WTC11 (cell line): ENCODE measurements at regions not wholly inside any gene's neighbourhood (a gene's known extent, or its start where the extent isn't known, plus 50 kb on each side); places are given as distances from the start of the nearest gene placed in this dataset.

Source experiments
- ATAC-seq: fragments of 200-7000 bp; cut with Tn5 transposase; 2 replicates; pipeline ENCODE4 v1.10.0; 2021; ENCODE audit warnings: mild to moderate bottlenecking, moderate library complexity
- CTCF ChIA-PET: fragments of 300-600 bp; sonication (Branson Sonifier 250); formaldehyde crosslinking; loops from one replicate; lab custom pipeline; 2021; ENCODE audit warnings: antibody characterized with exemption; lab: Charles Lee
- POLR2A ChIA-PET: fragments of 350-600 bp; sonication (Branson Sonifier 250); formaldehyde crosslinking; loops from one replicate; lab custom pipeline; 2021; ENCODE audit warnings: antibody characterized with exemption; lab: Charles Lee
- DNase-seq: peaks from one replicate; pipeline ENCODE4 v3.0.0; 2021; ENCODE audit warnings: low spot score
- H3K27ac Mint-ChIP-seq: 2 replicates; pipeline ENCODE4 v1.8.0; 2021; ENCODE audit warnings: mixed read lengths
- H3K27me3 Mint-ChIP-seq: 2 replicates; pipeline ENCODE4 v1.8.0; 2021; ENCODE audit warnings: low read depth, mild to moderate bottlenecking, moderate library complexity, mixed read lengths
- H3K36me3 Mint-ChIP-seq: 2 replicates; pipeline ENCODE4 v1.8.0; 2021; ENCODE audit warnings: mixed read lengths
- H3K4me1 Mint-ChIP-seq: 2 replicates; pipeline ENCODE4 v1.8.0; 2022; ENCODE audit warnings: mixed read lengths
- H3K4me3 Mint-ChIP-seq: 2 replicates; pipeline ENCODE4 v1.8.0; 2021; ENCODE audit warnings: mild to moderate bottlenecking, moderate library complexity, mixed read lengths
- H3K9me3 Mint-ChIP-seq: 2 replicates; pipeline ENCODE4 v1.8.0; 2021; ENCODE audit warnings: mixed read lengths
- ATF1 ChIP-seq: sonication (generic); formaldehyde crosslinking; IDR thresholded peaks from 2 replicates; pipeline ENCODE4 v1.8.1; 2023; ENCODE audit warnings: mild to moderate bottlenecking, moderate library complexity, missing genetic modification reagents
- CBFB ChIP-seq: sonication (generic); formaldehyde crosslinking; IDR thresholded peaks from 2 replicates; pipeline ENCODE4 v1.8.1; 2022; ENCODE audit warnings: mild to moderate bottlenecking, low read depth, missing genetic modification reagents
- ELF4 ChIP-seq: sonication (generic); formaldehyde crosslinking; IDR thresholded peaks from 2 replicates; pipeline ENCODE4 v1.8.1; 2022; ENCODE audit warnings: low read depth, mild to moderate bottlenecking, moderate library complexity, missing genetic modification reagents
- GRHL2 ChIP-seq: fragments of 250-450 bp; sonication (Bioruptor Pico); IDR thresholded peaks from 2 replicates; pipeline ENCODE4 v1.8.0; 2022; ENCODE audit warnings: mild to moderate bottlenecking, moderate library complexity; ENCODE audit not compliant: insufficient replicate concordance, severe bottlenecking
- HMGA2 ChIP-seq: fragments of 250-450 bp; sonication (Bioruptor Pico); IDR thresholded peaks from 2 replicates; pipeline ENCODE4 v1.4.0; 2021; ENCODE audit warnings: mild to moderate bottlenecking, moderate library complexity
- JAZF1 ChIP-seq: fragments of 250-450 bp; sonication (Bioruptor Pico); IDR thresholded peaks from 2 replicates; pipeline ENCODE4 v1.9.0; 2021; ENCODE audit warnings: moderate library complexity, mild to moderate bottlenecking, inconsistent platforms
- KAT7 ChIP-seq: sonication (generic); formaldehyde crosslinking; IDR thresholded peaks from 2 replicates; pipeline ENCODE4 v1.8.1; 2023; ENCODE audit warnings: missing genetic modification reagents, mild to moderate bottlenecking, borderline replicate concordance
- MXD4 ChIP-seq: fragments of 250-450 bp; sonication (Bioruptor Pico); IDR thresholded peaks from 2 replicates; pipeline ENCODE4 v1.8.0; 2021; ENCODE audit warnings: mild to moderate bottlenecking, moderate library complexity, borderline replicate concordance
- MYBL2 ChIP-seq: sonication (generic); formaldehyde crosslinking; IDR thresholded peaks from 2 replicates; pipeline ENCODE4 v1.8.1; 2023; ENCODE audit warnings: mild to moderate bottlenecking, moderate library complexity, missing genetic modification reagents
- SOX15 ChIP-seq: fragments of 250-450 bp; sonication (Bioruptor Pico); IDR thresholded peaks from 2 replicates; pipeline ENCODE4 v1.9.0; 2021; ENCODE audit warnings: mild to moderate bottlenecking
- SP1 ChIP-seq: sonication (generic); formaldehyde crosslinking; conservative IDR thresholded peaks from 2 replicates; pipeline ENCODE4 v1.8.1; 2022; ENCODE audit warnings: missing genetic modification reagents
- ZNF121 ChIP-seq: sonication (generic); formaldehyde crosslinking; IDR thresholded peaks from 2 replicates; pipeline ENCODE4 v1.8.0; 2023; ENCODE audit warnings: missing genetic modification reagents
- TF ChIP-seq, protein P1 (sequence below): fragments of 250-450 bp; sonication (Bioruptor Pico); IDR thresholded peaks from 2 replicates; pipeline ENCODE4 v1.9.0; 2021; ENCODE audit warnings: moderate library complexity, mild to moderate bottlenecking, inconsistent platforms, borderline replicate concordance
- TF ChIP-seq, protein P2 (sequence below): sonication (generic); formaldehyde crosslinking; IDR thresholded peaks from 2 replicates; pipeline ENCODE4 v1.8.0; 2022; ENCODE audit warnings: missing genetic modification reagents
- TF ChIP-seq, protein P3 (sequence below): fragments of 250-450 bp; sonication (Bioruptor Pico); IDR thresholded peaks from 2 replicates; pipeline ENCODE4 v1.9.0; 2021; ENCODE audit warnings: mild to moderate bottlenecking, borderline replicate concordance
- TF ChIP-seq, protein P4 (sequence below): sonication (generic); formaldehyde crosslinking; IDR thresholded peaks from 2 replicates; pipeline ENCODE4 v1.8.0; 2022; ENCODE audit warnings: mild to moderate bottlenecking, missing genetic modification reagents
- TF ChIP-seq, protein P5 (sequence below): sonication (generic); formaldehyde crosslinking; IDR thresholded peaks from 2 replicates; pipeline ENCODE4 v1.8.1; 2023; ENCODE audit warnings: mild to moderate bottlenecking, moderate library complexity, missing genetic modification reagents

DNA sequence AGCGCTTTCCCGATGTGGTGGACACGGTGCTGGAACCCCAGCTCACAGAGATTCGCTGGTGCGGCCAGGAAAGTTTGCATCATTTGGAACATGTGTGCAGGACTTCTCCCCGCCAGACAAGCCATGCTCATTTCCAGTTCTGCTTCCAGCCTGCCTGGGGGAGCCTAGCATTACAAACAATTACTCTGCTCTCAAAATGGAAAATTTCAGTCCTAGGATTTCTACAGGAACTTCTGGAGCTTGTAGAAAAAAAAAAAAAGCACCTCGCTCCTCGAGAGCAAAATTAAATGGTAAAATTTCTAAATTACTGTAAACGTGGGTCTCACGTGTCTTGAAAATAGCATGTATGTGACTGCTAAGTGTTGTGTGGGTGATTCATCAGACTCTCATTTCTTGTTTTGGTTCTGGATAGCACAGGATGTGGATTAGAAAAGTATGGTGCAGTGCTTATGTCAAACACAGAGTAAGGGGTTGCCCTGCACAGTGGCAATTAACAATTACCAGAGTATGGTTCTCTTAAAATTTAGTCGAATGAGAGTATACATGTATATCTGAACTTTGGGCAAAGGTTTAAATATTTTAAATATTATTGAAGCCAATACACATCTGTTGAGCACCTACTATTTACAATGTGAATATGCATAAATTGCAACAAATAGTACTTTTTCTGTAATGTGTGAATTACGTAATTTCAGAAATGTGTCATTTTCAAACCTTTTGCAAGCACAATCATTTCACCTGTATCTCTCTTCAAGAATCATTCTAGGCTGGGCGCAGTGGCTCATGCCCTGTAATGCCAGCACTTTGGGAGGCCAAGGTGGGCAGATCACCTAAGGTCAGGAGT lies 61.8 kb upstream of the PTGFRN start (continued):
- TF ChIP-seq, protein P1, sequence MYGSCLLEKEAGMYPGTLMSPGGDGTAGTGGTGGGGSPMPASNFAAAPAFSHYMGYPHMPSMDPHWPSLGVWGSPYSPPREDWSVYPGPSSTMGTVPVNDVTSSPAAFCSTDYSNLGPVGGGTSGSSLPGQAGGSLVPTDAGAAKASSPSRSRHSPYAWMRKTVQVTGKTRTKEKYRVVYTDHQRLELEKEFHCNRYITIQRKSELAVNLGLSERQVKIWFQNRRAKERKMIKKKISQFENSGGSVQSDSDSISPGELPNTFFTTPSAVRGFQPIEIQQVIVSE (CRISPR knock-in tag) = no peak
- TF ChIP-seq MXD4 (no peak), GRHL2 (CRISPR knock-in tag) (no peak), ZNF121 (CRISPR knock-in tag) (no peak)
- TF ChIP-seq, protein P2, sequence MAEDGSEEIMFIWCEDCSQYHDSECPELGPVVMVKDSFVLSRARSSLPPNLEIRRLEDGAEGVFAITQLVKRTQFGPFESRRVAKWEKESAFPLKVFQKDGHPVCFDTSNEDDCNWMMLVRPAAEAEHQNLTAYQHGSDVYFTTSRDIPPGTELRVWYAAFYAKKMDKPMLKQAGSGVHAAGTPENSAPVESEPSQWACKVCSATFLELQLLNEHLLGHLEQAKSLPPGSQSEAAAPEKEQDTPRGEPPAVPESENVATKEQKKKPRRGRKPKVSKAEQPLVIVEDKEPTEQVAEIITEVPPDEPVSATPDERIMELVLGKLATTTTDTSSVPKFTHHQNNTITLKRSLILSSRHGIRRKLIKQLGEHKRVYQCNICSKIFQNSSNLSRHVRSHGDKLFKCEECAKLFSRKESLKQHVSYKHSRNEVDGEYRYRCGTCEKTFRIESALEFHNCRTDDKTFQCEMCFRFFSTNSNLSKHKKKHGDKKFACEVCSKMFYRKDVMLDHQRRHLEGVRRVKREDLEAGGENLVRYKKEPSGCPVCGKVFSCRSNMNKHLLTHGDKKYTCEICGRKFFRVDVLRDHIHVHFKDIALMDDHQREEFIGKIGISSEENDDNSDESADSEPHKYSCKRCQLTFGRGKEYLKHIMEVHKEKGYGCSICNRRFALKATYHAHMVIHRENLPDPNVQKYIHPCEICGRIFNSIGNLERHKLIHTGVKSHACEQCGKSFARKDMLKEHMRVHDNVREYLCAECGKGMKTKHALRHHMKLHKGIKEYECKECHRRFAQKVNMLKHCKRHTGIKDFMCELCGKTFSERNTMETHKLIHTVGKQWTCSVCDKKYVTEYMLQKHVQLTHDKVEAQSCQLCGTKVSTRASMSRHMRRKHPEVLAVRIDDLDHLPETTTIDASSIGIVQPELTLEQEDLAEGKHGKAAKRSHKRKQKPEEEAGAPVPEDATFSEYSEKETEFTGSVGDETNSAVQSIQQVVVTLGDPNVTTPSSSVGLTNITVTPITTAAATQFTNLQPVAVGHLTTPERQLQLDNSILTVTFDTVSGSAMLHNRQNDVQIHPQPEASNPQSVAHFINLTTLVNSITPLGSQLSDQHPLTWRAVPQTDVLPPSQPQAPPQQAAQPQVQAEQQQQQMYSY (CRISPR knock-in tag) = no peak
- TF ChIP-seq, all 79 proteins: peak for 0

DNA sequence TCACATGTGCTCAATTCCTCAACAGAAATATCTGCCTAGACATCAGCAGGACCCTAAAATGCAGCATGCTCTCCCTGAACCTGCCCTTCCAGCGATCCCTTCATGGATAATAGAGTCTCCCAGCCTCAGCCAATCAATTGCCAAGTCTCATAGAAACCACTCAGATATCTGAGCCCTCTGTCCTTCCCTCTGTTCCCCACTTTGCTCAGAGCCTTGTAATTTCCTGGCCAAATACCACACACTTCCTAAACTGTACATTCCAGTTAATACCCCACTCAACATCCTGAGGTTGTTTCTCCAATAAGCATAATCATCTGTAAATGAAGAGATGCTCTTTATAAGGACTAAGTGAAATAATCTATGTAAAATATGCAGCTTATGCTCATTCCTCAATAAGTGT lies 59.3 kb upstream of the PTGFRN start:
- H3K36me3 Mint-ChIP-seq = peaks cover 3% of the 10 kb centered on the region; the same call in 1 of the 2 replicates
- peaks cover 51% of the 10 kb centered on the region for H3K4me1 Mint-ChIP-seq
- H3K27ac Mint-ChIP-seq = no peak overlapping the region
- no peaks in the 10 kb centered on the region for H3K27me3 Mint-ChIP-seq
- DNase-seq (no peak), ATAC-seq (no peak)
- POLR2A ChIA-PET = no interaction called here
- TF ChIP-seq ELF4 (CRISPR knock-in tag) (no peak), ATF1 (CRISPR knock-in tag) (no peak), SP1 (CRISPR knock-in tag) (no peak), KAT7 (no peak), HMGA2 (CRISPR knock-in tag) (no peak), CBFB (CRISPR knock-in tag) (no peak), ZNF121 (CRISPR knock-in tag) (no peak), MYBL2 (no peak), SOX15 (no peak), JAZF1 (no peak)
- TF ChIP-seq, protein P1 (CRISPR knock-in tag) = no peak
- TF ChIP-seq, protein P2 (CRISPR knock-in tag) = no peak
- TF ChIP-seq, protein P3, sequence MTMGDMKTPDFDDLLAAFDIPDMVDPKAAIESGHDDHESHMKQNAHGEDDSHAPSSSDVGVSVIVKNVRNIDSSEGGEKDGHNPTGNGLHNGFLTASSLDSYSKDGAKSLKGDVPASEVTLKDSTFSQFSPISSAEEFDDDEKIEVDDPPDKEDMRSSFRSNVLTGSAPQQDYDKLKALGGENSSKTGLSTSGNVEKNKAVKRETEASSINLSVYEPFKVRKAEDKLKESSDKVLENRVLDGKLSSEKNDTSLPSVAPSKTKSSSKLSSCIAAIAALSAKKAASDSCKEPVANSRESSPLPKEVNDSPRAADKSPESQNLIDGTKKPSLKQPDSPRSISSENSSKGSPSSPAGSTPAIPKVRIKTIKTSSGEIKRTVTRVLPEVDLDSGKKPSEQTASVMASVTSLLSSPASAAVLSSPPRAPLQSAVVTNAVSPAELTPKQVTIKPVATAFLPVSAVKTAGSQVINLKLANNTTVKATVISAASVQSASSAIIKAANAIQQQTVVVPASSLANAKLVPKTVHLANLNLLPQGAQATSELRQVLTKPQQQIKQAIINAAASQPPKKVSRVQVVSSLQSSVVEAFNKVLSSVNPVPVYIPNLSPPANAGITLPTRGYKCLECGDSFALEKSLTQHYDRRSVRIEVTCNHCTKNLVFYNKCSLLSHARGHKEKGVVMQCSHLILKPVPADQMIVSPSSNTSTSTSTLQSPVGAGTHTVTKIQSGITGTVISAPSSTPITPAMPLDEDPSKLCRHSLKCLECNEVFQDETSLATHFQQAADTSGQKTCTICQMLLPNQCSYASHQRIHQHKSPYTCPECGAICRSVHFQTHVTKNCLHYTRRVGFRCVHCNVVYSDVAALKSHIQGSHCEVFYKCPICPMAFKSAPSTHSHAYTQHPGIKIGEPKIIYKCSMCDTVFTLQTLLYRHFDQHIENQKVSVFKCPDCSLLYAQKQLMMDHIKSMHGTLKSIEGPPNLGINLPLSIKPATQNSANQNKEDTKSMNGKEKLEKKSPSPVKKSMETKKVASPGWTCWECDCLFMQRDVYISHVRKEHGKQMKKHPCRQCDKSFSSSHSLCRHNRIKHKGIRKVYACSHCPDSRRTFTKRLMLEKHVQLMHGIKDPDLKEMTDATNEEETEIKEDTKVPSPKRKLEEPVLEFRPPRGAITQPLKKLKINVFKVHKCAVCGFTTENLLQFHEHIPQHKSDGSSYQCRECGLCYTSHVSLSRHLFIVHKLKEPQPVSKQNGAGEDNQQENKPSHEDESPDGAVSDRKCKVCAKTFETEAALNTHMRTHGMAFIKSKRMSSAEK (CRISPR knock-in tag) = no peak
- TF ChIP-seq, protein P4, sequence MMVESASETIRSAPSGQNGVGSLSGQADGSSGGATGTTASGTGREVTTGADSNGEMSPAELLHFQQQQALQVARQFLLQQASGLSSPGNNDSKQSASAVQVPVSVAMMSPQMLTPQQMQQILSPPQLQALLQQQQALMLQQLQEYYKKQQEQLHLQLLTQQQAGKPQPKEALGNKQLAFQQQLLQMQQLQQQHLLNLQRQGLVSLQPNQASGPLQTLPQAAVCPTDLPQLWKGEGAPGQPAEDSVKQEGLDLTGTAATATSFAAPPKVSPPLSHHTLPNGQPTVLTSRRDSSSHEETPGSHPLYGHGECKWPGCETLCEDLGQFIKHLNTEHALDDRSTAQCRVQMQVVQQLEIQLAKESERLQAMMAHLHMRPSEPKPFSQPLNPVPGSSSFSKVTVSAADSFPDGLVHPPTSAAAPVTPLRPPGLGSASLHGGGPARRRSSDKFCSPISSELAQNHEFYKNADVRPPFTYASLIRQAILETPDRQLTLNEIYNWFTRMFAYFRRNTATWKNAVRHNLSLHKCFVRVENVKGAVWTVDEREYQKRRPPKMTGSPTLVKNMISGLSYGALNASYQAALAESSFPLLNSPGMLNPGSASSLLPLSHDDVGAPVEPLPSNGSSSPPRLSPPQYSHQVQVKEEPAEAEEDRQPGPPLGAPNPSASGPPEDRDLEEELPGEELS (CRISPR knock-in tag) = no peak
- TF ChIP-seq, protein P5, sequence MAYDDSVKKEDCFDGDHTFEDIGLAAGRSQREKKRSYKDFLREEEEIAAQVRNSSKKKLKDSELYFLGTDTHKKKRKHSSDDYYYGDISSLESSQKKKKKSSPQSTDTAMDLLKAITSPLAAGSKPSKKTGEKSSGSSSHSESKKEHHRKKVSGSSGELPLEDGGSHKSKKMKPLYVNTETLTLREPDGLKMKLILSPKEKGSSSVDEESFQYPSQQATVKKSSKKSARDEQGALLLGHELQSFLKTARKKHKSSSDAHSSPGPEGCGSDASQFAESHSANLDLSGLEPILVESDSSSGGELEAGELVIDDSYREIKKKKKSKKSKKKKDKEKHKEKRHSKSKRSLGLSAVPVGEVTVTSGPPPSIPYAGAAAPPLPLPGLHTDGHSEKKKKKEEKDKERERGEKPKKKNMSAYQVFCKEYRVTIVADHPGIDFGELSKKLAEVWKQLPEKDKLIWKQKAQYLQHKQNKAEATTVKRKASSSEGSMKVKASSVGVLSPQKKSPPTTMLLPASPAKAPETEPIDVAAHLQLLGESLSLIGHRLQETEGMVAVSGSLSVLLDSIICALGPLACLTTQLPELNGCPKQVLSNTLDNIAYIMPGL (CRISPR knock-in tag) = no peak
- TF ChIP-seq, all 79 proteins: peak for 0
- CTCF ChIA-PET = no interaction called here
- Mint-ChIP-seq H3K4me3 (no peak overlapping the region), H3K9me3 (peaks cover 8% of the 10 kb centered on the region)
